GM19240 (cell line): ENCODE measurements at regions not wholly inside any gene's neighbourhood (a gene's known extent, or its start where the extent isn't known, plus 50 kb on each side); places are given as distances from the start of the nearest gene placed in this dataset.
"Not testable (repeated sequence)": the region's sequence is repeated elsewhere in the genome, so short reads cannot be mapped to it uniquely, and the experiment has no call there.

Source experiments
- DNase-seq: peaks from one replicate; pipeline ENCODE4 v3.0.0; 2011; ENCODE audit warnings: low spot score; ENCODE audit not compliant: insufficient read length

DNA sequence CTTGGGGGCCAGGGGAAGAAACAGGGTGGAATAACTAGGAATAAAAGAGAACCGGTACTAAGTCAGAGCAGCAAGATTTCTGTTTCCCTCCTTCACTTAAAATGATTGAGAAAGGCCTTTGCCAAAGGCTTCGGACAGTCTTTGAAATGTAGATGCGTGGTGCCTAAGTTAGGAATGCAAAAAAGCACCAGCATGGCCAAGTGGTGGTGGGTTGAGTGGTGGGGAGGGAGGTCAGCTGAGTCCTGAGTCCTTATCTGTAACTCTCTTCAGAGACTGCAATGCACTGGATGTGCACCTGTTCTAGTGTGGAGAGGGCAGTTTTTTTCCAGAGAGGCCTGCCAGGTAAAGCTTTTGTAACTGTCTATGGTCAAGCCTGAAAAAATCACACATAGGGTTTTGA is 919.9 kb downstream of the FSCB start:
- DNase-seq: no peak

GRCh38 chr14:43579671-43580070 is 927.4 kb downstream of the FSCB start:
- no peak for DNase-seq

DNA sequence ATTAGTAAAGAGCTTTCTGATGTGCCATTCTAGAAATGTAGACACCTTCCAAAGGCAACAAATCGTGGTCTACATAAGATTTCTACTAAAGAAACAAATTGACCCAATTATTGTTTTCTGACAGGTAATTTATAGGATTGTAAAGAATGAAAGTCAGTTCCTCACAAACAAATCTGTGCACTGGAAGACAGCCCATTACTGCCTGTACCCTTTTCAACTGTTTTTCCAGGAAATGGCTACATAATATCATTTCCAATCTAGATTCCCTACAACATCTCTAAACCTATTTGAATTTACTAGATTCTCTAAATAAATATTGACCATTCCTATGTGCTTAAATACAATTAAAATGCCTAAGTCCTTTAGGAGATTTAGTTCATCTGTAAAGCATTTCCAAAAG is 939.1 kb downstream of the FSCB start:
- DNase-seq: no peak

- DNase-seq: no peak
These were observed 958.7 kb downstream of the FSCB start for GRCh38 chr14:43548368-43548767.

DNA sequence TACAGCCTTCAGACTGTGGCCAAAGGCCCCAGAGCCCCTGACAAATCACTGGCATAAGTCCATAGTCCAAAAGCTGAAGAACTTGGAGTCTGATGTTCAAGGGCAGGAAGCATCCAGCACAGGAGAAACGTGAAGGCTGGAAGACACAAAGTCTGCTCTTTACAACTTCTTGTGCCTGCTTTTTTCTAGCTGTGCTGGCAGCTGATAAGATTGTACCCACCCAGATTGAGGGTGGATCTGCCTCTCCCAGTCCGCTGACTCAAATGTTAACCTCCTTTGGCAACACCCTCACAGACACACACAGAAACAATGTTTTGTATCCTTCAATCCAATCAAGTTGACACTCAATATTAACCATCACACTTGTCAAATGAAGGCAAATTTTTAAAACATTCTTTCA is 959.5 kb downstream of the FSCB start:
- DNase-seq: not testable (repeated sequence)

DNA sequence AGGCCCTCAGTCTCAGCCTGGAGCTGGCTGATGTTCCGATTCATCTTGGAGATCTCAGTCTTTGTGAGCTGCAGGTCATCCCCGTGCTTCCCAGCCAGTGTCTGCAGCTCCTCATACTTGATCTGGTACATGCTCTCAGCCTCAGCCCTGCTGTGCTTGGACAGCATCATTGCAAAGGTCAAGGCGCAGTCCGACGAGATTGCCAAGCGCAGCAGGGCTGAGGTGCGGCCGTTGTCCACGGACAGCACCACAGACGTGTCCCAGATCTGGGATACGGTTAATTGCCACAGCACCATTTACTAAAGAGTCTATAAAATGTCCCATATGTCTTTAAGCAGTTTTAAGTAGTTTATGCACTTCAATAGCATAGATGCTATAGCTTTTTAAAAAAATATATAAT is 965.7 kb downstream of the FSCB start:
- DNase-seq: no peak

DNA sequence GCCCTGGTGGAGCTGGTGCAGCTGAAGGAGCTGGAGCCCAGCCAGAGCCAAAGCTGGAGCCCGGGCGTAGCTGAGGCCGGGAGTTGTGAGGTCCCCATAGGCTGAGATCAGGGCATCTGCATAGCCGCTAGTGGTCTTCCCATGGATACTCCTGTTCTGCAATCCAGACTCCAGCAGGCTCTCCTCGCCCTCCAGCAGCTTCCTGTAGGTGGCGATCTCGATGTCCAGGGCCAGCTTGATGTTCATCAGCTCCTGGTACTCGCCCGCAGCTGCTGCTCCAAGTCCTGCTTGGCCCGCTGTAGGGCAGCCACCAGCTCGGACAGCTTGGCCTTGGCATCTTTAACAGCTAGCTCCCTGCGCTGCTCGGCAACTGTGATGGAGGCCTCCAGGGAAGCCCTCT is 966.1 kb downstream of the FSCB start:
- no peak for DNase-seq

DNA sequence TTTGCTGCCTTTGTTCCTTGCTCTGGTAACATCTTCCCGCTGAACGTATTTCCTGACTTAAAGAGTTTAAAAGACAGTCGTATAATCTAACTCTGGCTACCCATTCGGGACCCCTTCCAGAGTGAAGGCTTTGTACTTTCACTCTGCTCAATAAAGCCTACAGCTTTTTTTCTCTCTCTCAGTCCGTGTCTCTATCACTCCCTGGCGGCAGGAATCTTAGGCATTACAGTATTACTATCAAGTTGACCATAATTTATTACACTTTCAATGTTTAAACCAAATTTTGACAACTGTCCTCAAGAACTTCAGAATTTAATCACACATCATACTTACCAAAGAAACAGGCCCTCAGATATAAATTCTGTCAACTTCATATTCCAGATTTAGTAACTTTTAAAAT is 967.9 kb downstream of the FSCB start:
- no peak for DNase-seq

GRCh38 chr14:43535231-43535838 is 971.7 kb downstream of the FSCB start:
- no peak for DNase-seq

GRCh38 chr14:43532825-43533416 is 974.2 kb downstream of the FSCB start:
- DNase-seq: no peak

DNA sequence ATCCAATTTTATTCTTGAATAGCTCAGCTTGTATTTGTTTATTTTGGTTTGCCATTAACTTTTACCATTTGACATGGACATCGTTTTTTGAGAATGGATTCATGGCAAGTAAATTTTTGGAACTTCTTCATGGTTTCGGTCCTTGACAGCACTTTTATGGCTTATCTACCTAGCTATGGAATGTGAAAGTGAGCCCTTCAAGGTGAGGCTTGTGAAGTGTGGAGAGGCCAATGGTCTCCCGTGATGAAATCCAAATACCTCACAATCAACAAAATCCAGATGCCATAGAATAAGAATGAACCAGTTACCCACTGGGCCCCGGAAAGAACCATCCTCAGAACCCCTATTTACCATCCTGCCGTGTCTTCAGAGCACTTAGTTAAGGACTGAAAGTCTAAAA is 978.8 kb downstream of the FSCB start:
- DNase-seq: no peak

DNA sequence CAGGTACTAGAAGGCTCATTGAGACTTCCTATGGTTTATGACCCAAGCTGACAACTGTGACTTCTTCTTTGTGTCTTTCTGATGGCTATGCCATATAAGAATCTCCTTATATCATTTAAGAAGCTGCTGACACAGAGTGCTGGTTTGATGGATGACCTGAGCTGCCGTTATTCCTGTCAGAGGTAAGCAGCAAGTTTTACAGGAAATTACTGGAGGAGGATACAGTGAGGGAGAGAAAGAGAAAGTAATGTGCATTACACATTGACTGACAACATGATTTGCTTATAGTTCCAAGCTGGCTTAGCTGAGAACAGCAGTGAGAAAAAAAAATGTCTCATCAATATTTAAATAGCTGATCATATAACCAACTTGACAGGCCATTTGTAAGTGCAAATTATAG is 981.4 kb downstream of the FSCB start:
- DNase-seq: no peak

GRCh38 chr14:43522901-43523300 is 984.2 kb downstream of the FSCB start:
- no peak for DNase-seq

- no peak for DNase-seq
These were observed 984.9 kb downstream of the FSCB start for GRCh38 chr14:43522191-43522590.

- DNase-seq: no peak
These were observed 1003.6 kb downstream of the FSCB start for GRCh38 chr14:43503508-43503907.

- not testable (repeated sequence) for DNase-seq
These were observed 1014.7 kb downstream of the FSCB start for GRCh38 chr14:43492359-43492758.

DNA sequence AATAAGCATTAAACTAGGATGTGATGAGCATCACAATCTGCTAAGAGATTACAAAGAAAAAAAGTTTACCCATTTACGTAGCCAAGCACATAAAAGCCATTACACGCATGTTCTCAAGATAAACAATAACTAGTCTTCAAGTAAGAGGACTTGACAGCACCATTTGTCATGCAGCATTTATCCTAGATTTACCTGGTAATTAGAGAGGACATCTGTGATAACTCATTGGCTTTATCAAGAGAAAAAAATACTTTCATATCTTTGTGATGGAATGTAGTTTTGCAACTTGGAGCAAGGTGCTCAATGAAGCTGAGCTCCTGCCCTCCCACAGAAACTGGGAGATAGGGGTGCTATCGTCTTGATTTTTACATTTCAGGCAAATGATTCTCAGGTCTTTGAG is 1023.7 kb downstream of the FSCB start:
- no peak for DNase-seq

- DNase-seq: no peak
These were observed 1025.2 kb downstream of the FSCB start for GRCh38 chr14:43481864-43482263.

DNA sequence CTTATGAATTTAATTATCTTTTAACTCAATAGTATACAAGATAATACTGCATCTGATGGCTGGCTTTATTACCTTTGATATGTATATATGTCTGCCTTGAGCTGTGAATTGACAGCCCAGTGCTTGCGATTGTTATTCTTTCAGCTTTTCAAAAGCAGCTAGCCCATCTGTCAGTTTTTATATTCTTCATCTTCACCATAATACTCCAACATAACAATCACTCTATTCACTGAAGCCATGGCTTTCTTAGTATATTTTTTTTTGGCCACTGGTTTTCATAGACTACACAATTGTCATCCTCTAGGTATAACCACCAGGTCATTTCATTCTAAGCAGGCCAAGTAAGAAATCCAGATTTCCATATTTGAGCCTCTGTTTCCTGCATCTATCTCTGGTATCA is 1026.1 kb downstream of the FSCB start:
- DNase-seq: no peak

GRCh38 chr14:43479596-43480195 is 1027.4 kb downstream of the FSCB start:
- no peak for DNase-seq

DNA sequence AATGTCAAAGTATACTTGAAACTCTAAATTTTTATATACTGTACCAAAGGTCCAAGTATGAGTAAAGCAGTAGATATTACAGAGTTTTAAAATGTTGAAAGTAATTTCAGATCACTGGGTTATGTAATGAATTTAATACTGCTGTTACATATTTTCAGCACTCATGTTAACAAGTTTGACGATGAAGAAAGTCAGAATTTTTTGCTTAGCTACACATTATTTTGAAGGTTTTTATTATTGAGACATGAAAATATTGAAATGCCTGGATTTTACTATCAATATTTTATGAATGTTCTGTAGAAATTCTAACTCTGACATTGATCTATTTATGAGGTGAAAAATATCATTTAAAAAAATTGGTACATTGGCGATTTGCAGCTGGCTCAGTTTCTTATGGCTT is 1030.3 kb downstream of the FSCB start:
- no peak for DNase-seq

GRCh38 chr14:43475757-43476156 is 1031.3 kb downstream of the FSCB start:
- no peak for DNase-seq

DNA sequence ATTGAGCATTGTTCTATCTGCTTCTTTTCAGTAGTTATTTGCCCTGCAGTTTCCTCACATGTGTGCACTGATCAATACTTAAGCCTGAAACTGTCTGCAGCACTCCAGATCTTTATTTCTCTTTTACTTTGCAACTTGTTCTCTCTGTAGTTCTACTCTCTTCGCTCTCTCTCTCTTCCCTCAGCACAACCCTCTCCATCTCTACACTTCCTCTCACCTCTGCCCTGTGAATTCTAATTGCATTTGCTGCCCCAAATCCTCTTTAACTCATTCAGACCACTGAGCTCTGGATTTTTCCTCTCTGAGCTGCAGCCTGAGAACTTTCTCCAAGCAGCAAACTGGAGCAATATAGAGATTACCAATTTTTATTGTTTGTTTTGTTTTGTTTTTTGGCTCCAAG is 1035.5 kb downstream of the FSCB start:
- DNase-seq: no peak
